ENCODE measurements at regions not wholly inside any gene's neighbourhood (a gene's known extent, or its start where the extent isn't known, plus 50 kb on each side); places are given as distances from the start of the nearest gene placed in this dataset.

DNA sequence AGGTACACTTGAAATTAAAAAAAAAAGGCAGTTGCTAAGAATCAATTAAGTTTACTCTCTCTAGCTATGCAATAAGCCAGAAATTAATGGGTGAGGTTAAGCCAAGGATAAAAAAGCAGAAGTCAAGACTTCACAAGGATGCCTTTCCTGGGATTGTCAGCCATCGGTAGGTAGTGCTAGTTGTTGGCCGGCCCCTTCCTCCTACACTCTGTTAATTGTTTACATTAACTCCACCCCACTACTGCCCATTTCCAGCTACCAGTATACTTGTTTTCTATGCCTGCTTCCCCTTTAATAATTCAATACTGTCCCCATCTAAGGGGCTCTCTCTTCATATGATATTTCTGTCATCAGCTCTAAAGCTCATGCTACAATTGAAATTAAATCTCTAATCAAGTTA lies 461.0 kb downstream of the IPMK start:
- H3K4me3 ChIP-seq (ENCODE audit: low read depth, low read length), result no peak overlapping the region

DNA sequence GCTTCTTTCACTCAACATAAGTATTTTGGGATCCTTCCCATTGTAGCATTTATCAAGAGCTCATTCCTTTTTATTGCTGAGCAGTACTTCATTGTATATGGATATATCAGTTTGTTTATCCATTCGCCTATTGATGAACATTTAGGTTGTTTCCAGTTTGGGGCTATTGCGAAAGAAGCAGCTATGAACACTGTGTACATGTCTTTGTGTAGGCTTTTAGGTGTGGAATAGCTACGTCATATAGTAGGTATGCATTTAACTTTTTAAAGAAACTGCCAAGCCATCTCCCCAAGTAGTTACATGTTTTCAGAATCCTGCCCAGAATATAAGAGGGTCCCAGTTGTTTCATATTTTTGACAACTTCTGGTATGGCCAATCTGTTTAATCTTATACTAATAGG lies 468.1 kb downstream of the IPMK start:
- no peak overlapping the region for H3K4me3 ChIP-seq (ENCODE audit: low read depth, low read length)

DNA sequence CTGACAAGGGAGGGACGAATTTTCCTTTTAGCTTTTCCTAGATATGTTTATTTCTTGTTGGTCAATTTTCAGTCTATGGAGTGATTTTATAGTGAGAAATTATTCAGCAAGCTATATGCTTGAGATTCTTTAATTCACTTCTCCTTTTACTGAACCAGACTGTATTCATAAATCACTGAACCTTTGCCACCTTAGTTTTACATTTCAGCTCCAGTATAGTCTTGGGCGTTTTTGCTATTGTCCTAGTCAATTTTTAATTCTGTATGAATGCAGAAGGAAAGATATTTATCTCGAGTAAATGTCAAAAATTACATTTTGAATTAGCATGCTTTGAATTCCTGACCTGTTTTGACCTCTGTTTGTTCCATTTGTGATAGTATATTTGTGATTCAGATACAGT lies 468.9 kb downstream of the IPMK start:
- H3K4me3 ChIP-seq (ENCODE audit: low read depth, low read length), result no peak overlapping the region

DNA sequence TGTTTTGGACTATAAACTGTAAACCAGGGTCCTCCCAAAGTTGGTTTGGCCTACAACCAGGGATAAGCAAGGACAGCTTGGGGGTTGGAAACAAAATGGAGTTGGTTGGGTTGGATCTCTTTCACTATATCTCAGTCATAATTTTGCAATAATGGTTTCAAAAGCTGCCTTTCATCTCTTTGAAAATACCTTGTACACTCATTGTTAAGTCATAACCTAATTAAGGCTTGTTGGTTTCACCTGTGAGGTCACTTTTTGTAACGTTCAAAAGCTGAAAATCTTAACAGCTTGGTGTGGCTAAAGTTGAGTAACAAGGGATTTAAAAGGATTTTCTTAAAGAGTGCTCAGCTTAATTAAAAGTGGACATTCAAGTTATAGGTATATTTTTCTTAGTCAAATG lies 476.1 kb downstream of the IPMK start:
- no peak overlapping the region for H3K4me3 ChIP-seq (ENCODE audit: low read depth, low read length)

DNA sequence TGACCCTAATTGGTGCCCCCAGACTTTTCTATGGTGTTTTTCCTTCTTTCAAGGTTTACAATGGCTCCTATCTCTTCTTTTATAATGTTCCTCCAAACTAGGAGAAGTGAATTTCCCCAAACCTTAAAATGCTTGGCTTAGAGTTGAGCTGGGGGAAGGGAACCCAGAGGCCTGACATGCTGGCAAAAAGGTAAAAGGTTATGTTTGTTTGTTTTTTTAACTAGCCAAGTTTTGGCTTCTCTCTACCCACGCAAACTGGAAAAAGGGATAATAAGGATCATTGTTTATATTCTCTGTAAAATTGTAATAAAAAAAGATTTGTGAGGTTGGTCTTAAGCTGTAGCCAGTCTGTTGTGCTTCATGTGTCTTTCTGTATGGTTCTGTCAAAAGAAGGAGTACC lies 477.0 kb downstream of the IPMK start:
- H3K4me3 ChIP-seq (ENCODE audit: low read depth, low read length), result no peak overlapping the region

DNA sequence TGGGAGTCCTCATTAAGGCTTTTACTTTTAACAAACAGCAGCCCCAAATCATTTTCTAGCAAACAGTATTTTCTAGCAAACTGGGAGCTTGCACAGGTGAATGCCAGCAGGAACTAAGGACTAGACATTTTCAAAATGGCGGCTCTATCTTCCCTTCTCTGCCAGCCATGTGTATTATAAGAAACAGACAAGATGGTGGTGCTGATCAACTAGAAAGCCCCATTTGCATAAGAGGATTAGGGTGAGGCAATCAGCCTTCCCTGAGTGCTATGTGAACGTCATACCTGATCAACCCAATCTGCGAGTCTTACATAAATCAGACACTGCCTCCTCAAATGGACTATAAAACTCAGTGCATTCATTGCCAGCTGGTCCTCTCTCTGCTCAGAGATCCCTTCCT lies 479.6 kb downstream of the IPMK start:
- no peak overlapping the region for H3K4me3 ChIP-seq (ENCODE audit: low read depth, low read length)

DNA sequence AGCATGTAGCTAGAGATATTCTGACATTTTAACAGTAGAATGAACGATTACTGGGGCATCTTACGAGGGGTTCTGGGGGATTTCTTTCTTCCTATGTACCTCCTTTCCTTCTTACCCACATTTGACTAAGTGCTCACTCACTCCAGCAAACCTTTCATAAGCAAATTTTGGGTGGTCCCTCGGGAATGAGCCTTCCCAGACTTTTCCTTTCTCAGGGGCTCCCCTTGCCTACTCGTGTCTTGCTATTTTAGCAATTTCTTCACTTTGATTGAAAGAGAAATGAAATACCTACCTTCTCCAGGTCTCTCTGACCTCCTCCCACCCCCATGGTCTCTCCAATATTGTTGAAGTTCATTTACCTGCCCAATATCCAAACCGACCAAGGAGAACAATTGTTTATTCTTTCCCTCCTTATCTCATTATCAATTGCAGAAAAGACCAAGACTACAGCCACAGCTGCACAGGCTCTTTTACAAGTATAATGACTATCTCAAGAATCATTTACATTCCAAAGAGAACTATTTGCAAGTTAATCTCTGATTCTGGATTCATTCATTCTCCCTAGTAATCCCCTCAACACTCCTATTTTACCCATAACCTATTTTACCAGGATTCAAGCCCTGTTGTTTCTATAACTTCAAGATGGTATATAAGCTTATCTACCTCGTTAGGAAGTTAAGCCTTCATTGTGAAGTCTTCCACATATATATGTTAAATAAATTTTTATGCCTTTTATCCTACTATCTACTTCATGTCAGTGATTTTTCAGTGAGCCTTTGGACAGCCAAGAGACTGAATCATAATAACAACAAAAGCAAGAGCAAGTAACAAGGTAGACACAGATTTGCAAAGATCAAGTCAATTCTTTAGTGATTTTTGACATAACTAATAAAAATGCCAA lies 480.6 kb downstream of the IPMK start:
- H3K4me3 ChIP-seq (ENCODE audit: low read depth, low read length), result no peak overlapping the region

DNA sequence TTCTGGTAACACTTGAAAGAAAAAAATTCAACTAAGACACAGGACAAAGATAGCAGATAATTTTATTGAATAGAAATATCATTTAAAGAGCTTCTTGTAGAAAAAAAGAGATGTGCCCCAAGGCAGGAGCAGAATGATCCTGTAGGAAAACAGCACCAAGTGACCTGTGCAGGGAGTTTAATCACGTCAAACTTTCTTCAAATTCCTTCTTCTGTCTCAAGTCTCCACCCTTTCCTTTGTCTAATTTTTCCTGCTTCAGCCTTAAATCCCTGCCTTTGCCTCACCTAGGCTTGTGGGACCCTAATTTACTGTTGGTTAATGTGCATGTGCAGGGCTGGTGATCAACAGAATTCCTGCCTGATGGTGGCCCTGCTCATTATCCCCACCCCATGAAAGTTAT lies 481.4 kb downstream of the IPMK start:
- H3K4me3 ChIP-seq (ENCODE audit: low read depth, low read length), result no peak overlapping the region

DNA sequence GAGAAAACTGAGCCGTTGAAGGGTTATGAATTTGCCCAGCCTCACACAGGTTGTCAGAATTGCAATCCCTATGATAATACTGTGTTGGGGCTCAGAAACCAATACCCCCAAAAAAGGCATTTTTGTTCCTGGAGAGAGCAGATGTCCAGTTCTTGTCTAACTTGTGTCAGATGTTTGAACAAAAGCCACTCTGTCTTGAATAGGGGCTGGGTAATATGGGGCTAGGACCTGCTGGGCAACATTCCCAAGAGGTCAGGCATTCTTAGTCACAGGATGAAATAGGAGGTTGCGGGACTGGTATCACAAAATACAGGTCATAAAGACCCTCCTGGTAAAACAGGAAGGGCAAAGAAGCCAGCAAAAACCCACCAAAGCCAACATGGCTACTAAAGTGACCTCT lies 482.1 kb downstream of the IPMK start:
- H3K4me3 ChIP-seq (ENCODE audit: low read depth, low read length), result no peak overlapping the region

DNA sequence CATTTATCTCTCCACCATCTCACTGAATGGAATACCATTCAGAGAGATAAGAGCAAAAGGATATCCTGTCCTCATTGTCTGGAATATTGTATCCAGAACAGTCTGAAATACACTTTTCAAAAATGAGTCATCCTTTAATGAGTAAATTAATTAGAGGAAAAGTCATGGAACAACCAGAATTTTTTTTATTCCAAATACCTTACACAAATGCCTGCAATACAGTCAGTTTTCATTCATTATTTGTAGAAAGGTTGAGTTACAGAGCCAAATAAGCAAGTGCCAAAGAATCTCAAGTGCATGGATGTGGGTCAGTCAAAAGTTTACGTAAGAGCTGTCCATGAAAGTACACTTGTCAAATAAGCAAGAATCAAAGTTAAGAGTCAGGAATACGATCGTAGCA lies 482.6 kb downstream of the IPMK start:
- H3K4me3 ChIP-seq (ENCODE audit: low read depth, low read length), result no peak overlapping the region

DNA sequence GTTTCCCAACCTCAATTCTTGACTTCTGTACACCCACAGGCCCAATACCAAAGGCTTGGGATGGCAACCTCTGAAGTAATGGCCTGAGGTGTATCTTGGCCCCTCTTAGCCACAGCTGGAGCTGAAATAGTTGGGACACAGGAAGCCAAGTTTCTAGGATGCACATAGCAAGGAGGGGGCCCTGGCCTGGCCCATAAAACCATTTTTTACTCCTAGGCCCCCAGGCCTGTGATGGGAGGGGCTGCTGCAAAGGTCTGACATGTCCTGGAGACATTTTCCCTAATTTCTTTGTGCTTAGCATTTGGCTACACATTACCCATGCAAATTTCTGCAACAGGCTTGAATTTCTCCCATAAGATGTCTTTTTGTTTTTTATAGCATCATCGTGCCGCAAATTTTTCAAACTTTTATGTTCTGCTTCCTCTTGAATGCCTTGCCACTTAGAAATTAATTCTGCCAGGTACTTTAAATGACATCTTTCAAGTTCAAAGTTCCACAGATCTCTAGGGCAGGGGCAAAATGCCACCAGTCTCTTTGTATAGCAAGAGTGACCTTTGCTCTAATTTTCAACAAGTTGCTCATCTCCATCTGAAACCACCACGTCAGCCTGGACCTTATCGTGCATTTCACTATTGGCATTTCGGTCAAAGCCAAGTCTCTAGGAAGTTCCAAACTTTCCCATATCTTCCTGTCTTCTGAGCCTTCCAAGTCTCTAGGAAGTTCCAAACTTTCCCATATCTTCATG lies 490.8 kb downstream of the IPMK start:
- H3K4me3 ChIP-seq (ENCODE audit: low read depth, low read length), result no peak overlapping the region

DNA sequence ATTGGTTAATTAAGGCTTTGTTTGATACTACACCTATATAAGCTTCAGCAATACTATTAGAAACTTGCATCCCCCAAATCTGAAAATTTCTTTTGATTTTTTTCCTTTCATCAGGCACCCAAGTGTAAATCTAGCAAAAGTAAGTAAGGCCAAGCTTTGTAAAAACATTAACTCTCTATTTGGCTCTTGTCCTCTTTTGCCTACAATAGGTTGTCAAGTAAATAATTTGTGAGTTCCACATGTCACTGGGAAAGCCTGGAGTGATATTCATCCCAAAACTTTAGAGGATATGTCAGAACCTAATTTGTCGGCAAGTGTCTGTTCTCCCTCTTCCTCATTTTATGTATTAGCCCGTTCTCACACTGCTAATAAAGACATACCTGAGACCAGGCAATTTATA lies 492.4 kb downstream of the IPMK start:
- H3K4me3 ChIP-seq (ENCODE audit: low read depth, low read length), result no peak overlapping the region

DNA sequence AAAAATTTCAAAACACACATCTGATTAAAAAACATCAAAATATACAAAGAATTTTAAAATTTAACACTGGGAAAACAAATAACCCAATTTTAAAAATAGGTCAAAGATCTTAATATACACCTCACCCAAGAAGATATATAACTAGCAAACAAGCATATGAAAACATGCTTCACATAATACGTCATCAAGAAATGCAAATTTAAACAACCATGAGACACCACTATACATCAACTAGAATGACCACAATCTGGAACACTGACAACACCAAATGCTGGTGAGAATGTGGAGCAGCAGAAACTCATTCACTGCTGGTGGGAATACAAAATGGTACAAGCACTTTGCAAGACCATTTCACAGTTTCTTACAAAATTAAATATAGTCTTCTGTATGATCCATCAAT lies 498.4 kb downstream of the IPMK start:
- no peak overlapping the region for H3K4me3 ChIP-seq (ENCODE audit: low read depth, low read length)

DNA sequence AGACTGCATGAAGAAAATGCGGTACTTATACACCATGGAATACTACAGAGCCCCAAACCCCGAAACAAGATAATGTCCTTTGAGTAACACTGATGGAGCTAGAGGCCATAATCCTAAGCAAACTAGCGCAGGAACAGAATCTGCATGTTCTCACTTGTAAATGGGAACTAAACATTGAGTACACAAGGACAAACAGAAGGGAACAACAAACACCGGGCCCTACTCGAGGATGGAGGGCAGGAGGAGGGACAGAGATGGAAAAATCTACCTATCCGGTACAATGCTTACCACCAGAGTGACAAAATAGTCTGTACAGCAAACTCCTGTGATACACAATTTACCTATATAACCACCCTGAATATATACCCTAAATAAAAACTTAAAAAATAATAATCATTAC lies 507.9 kb downstream of the IPMK start:
- H3K4me3 ChIP-seq (ENCODE audit: low read depth, low read length), result no peak overlapping the region

DNA sequence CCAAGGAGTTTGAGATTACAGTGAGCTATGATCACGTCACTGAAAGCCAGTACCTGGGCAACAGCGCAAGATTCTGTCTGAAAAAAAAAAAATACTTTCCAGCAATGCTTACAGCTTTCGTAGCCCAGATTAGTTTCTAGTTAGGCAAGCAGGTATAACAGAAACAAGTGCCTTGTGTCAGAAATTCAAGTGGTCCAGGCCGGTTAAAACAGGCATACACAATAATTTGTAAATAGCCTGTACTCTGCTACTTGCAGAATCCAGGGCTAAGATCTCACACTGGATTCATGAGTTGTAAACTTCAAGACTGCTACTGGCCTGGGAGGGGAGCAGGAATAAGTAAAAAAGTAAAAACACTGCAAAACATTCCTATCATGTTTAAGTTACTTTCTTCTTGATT lies 512.9 kb downstream of the IPMK start:
- H3K4me3 ChIP-seq (ENCODE audit: low read depth, low read length), result no peak overlapping the region

DNA sequence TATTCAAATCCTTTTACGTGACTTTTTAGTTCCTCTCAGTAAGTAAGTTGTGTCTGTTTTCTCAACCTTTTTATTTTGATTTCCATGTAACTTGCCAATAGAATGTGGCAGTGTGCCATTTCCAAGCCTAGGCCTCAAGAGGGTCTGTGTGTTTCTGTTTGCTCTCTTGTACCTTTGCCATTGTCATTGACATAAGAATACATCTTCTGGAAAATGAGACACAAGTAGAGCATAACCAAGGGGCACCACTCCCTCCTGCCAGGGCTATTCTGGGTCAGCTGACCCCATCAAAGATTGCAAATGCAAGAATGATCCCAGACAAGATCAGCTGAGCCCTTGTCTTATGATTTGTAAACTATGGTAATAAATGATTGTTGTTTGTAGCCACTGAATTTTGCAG lies 524.0 kb downstream of the IPMK start:
- H3K4me3 ChIP-seq (ENCODE audit: low read depth, low read length), result no peak overlapping the region

DNA sequence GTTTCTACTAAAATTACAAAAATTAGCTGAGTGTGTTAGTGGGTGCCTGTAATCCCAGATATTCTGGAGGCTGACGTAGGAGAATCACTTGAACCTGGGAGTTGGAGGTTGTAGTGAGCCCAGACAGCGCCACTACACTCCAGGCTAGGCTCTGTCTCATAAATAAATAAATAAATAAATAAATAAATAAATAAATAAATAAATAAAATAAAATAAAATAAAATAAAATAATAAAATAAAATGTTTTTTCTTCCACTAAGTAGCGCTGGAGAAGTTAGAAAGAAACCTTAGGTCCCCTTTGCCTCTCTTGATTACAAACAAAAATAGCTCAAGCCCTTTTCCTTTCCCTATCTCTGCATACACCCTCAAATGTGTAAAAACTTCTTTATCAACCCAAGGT lies 525.9 kb downstream of the IPMK start:
- H3K4me3 ChIP-seq (ENCODE audit: low read depth, low read length), result no peak overlapping the region

DNA sequence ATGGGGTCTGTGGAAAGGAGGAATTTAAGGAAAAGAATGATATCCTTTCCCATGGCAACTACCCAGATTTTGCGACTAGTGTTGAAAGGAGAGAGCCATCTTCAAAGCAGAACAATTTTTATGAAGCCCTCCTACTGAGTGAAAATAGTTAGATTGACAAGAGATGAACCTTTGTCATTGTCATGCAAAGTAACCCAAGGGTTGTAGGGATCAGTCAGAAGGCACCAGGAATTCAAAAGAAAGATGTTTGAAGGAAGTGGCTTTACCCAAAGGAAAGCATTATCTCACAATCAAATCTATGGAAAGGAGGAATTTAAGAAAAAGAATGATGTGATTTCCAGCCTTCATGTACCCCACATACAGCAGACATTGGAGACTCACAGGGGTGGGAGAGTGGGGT lies 544.4 kb downstream of the IPMK start:
- no peak overlapping the region for H3K4me3 ChIP-seq (ENCODE audit: low read depth, low read length)

DNA sequence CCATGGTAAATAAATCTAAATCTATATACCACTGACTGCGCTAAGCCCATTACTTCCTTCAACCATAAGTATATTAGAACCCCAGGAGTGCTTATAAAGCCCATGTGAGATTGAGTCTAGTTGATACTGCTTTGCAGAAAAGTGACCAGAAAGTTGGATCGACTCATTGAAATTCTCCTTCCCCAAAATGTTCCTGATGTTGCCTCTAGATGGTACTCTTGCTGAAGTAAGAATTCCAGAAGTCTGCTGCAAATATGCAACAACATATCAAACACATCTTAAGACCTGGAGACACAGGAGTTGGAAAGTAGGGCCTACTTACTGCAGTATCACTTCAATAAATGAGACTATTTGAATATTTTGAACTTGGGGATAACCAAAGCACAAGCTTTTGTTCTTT lies 550.8 kb downstream of the IPMK start:
- no peak overlapping the region for H3K4me3 ChIP-seq (ENCODE audit: low read depth, low read length)

DNA sequence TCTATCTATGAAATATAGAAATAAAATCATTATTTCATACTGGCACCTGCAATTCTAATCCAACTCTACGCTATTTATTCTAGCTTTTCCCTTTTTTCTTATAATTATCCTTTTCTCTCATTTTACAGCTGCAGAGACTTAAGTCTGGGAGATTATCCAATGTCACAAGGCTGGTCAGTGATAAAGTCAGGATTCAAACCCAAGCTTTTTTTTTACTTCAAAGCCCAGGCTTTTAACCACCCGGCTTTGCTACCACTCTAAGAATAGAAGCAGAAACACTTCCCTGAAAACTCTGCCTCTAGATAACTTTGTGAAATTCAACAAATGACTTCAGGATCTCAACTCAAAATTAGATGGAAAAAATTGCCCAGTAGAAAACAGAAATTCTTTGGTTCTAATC lies 552.5 kb downstream of the IPMK start:
- no peak overlapping the region for H3K4me3 ChIP-seq (ENCODE audit: low read depth, low read length)

DNA sequence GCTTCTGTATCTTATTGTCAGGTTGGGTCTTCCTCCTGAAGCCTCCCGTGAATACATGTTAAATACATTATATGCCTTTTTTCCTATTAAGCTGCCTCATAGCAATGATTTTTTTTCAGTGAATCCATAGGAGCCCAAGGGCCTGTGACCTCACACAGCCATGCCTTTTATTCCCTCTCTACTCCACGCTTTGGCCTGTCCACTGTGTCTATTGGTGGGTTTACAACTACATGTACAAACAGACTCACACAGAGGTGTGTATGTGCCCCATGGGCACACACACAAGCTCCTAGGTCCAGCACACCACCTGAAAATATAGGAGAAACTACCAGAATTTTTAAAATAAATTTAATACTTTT lies 560.4 kb downstream of the IPMK start:
- H3K4me3 ChIP-seq (ENCODE audit: low read depth, low read length), result no peak overlapping the region

DNA sequence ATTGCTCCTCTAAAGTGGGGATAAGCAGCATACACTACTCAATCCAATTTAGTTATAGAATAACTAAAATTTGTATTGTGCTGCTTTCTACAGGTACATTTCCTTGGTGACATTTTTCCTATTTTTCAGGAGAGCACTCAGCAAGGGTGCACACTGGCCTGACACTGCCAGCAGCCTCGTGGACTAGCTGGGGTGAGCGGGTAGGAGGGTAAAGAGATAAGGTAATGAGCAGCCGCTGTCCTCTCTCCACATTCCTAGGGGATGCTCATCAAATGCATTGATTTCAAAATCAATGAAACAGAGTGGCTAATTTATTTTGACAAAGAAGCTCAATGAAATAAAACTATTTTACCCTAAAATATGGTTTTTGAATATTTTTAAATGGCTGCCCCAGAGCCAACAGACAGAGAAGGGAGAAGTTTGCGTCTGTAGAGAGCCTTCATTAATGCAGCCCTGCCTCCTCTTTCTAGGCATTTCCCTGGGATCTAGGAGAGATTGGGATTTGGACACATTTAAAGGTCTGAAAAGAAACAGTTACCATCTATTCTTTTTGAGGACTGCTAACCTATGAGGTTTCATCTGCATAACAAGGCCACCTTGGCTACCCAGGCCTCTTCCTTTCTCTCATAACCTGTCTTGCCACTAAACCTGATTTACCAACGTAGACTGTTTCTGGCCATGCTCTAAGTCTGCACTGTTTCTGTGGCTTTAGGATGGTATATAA lies 561.0 kb downstream of the IPMK start:
- no peak overlapping the region for H3K4me3 ChIP-seq (ENCODE audit: low read depth, low read length)

Measured in iPS-11a (cell line).